H9 (cell line): ENCODE measurements at regions not wholly inside any gene's neighbourhood (a gene's known extent, or its start where the extent isn't known, plus 50 kb on each side); places are given as distances from the start of the nearest gene placed in this dataset.

Experiments
- DNase-seq: peaks from one replicate; pipeline ENCODE4 v3.0.0-alpha.2; 2017
- H2AFZ ChIP-seq: one replicate; pipeline ENCODE4 v1.6.1; 2013; ENCODE audit warnings: mild to moderate bottlenecking, low read length, control low read depth, moderate library complexity
- H2AK5ac ChIP-seq: 2 replicates; pipeline ENCODE4 v1.6.1; 2013; ENCODE audit warnings: low read length, control low read depth, mixed read lengths; ENCODE audit not compliant: insufficient read length
- H2BK120ac ChIP-seq: one replicate; pipeline ENCODE4 v1.6.1; 2013; ENCODE audit warnings: low read depth, mild to moderate bottlenecking, low read length, control low read depth, inconsistent platforms; ENCODE audit not compliant: poor library complexity, severe bottlenecking
- H2BK12ac ChIP-seq: 2 replicates; pipeline ENCODE4 v1.6.1; 2013; ENCODE audit warnings: low read length, control low read depth, mixed read lengths, low read depth; ENCODE audit not compliant: insufficient read length
- H2BK15ac ChIP-seq: 2 replicates; pipeline ENCODE4 v1.6.1; 2013; ENCODE audit warnings: low read depth, low read length, control low read depth
- H2BK20ac ChIP-seq: one replicate; pipeline ENCODE4 v1.6.1; 2013; ENCODE audit warnings: low read depth, mild to moderate bottlenecking, low read length, control low read depth, inconsistent platforms; ENCODE audit not compliant: poor library complexity, severe bottlenecking
- H2BK5ac ChIP-seq: 2 replicates; pipeline ENCODE4 v1.6.1; 2013; ENCODE audit warnings: low read length, control low read depth, mixed read lengths; ENCODE audit not compliant: insufficient read length
- H3K14ac ChIP-seq: 2 replicates; pipeline ENCODE4 v1.6.1; 2013; ENCODE audit warnings: low read length, control low read depth; ENCODE audit not compliant: insufficient read depth
- H3K18ac ChIP-seq: 2 replicates; pipeline ENCODE4 v1.6.1; 2013; ENCODE audit warnings: low read depth, mild to moderate bottlenecking, mixed read lengths, low read length, control low read depth; ENCODE audit not compliant: insufficient read length
- H3K23ac ChIP-seq: 2 replicates; pipeline ENCODE4 v1.6.1; 2013; ENCODE audit warnings: low read length, control low read depth, mixed read lengths, low read depth; ENCODE audit not compliant: insufficient read length
- H3K23me2 ChIP-seq: 2 replicates; pipeline ENCODE4 v1.6.1; 2013; ENCODE audit warnings: low read depth, mild to moderate bottlenecking, mixed read lengths, low read length, control low read depth; ENCODE audit not compliant: insufficient read length, poor library complexity, severe bottlenecking
- H3K27ac ChIP-seq: 2 replicates; pipeline ENCODE4 v1.5.1; 2013; ENCODE audit warnings: low read length, control low read depth, mixed read lengths, low read depth; ENCODE audit not compliant: insufficient read length
- H3K27me3 ChIP-seq: 2 replicates; pipeline ENCODE4 v1.6.1; 2013; ENCODE audit warnings: low read length, control low read depth, inconsistent platforms; ENCODE audit not compliant: insufficient read depth
- H3K4ac ChIP-seq: 2 replicates; pipeline ENCODE4 v1.6.1; 2013; ENCODE audit warnings: low read depth, mild to moderate bottlenecking, control low read depth, inconsistent platforms, low read length, moderate library complexity
- H3K4me1 ChIP-seq: 2 replicates; pipeline ENCODE4 v1.6.1; 2013; ENCODE audit warnings: low read length, control low read depth, inconsistent platforms; ENCODE audit not compliant: insufficient read depth
- H3K4me2 ChIP-seq: 2 replicates; pipeline ENCODE4 v1.6.1; 2013; ENCODE audit warnings: low read length, control low read depth, mixed read lengths; ENCODE audit not compliant: insufficient read length, insufficient read depth
- H3K56ac ChIP-seq: 2 replicates; pipeline ENCODE4 v1.6.1; 2013; ENCODE audit warnings: low read depth, mild to moderate bottlenecking, mixed read lengths, low read length, control low read depth; ENCODE audit not compliant: insufficient read length
- H3K79me1 ChIP-seq: 2 replicates; pipeline ENCODE4 v1.6.1; 2013; ENCODE audit warnings: low read depth, mild to moderate bottlenecking, moderate library complexity, low read length, control low read depth, inconsistent platforms; ENCODE audit not compliant: insufficient read depth, poor library complexity, severe bottlenecking
- H3K79me2 ChIP-seq: 2 replicates; pipeline ENCODE4 v1.6.1; 2013; ENCODE audit warnings: low read length, control low read depth, inconsistent platforms; ENCODE audit not compliant: insufficient read depth
- H3K9ac ChIP-seq: 2 replicates; pipeline ENCODE4 v1.6.1; 2013; ENCODE audit warnings: low read length, control low read depth, mixed read lengths; ENCODE audit not compliant: insufficient read length; ENCODE audit errors: extremely low read depth
- H3K9me3 ChIP-seq: one replicate; pipeline ENCODE4 v1.6.1; 2013; ENCODE audit warnings: low read depth, low read length, inconsistent platforms; ENCODE audit not compliant: control insufficient read depth
- H3T11ph ChIP-seq: one replicate; pipeline ENCODE4 v1.6.1; 2013; ENCODE audit warnings: mild to moderate bottlenecking, low read length, control low read depth, inconsistent platforms
- H4K20me1 ChIP-seq: one replicate; pipeline ENCODE4 v1.6.1; 2013; ENCODE audit not compliant: control insufficient read depth, insufficient read length, insufficient read depth
- H4K5ac ChIP-seq: 2 replicates; pipeline ENCODE4 v1.6.1; 2013; ENCODE audit warnings: low read depth, mild to moderate bottlenecking, mixed read lengths, low read length, control low read depth; ENCODE audit not compliant: insufficient read length
- H4K8ac ChIP-seq: replicated peaks from 2 replicates; pipeline ENCODE4 v1.6.1; 2013; ENCODE audit warnings: low read length, control low read depth, mixed read lengths, low read depth; ENCODE audit not compliant: insufficient read length
- H4K91ac ChIP-seq: 2 replicates; pipeline ENCODE4 v1.6.1; 2013; ENCODE audit warnings: low read depth, mild to moderate bottlenecking, moderate library complexity, mixed read lengths, low read length, control low read depth; ENCODE audit not compliant: insufficient read length
- H3K27ac Mint-ChIP-seq, 3 experiments: 2 replicates in 2 of 3; 3 replicates in 1 of 3; pipeline ENCODE4 v1.8.0; 2020 to 2021; ENCODE audit warnings: mixed read lengths in 3 of 3, mild to moderate bottlenecking in 1 of 3, moderate library complexity in 1 of 3
- H3K27me3 Mint-ChIP-seq: 2 replicates; pipeline ENCODE4 v1.8.0; 2021; ENCODE audit warnings: low read depth, mild to moderate bottlenecking, moderate library complexity, mixed read lengths
- H3K36me3 Mint-ChIP-seq, 3 experiments: 2 replicates in 2 of 3; 3 replicates in 1 of 3; pipeline ENCODE4 v1.8.0; 2020 to 2021; ENCODE audit warnings: low read depth in 3 of 3, mixed read lengths in 3 of 3; ENCODE audit not compliant: insufficient read depth in 1 of 3
- H3K4me1 Mint-ChIP-seq, 2 experiments: 2 replicates each; pipeline ENCODE4 v1.8.0; 2020; ENCODE audit warnings: mixed read lengths in 2 of 2
- H3K4me3 Mint-ChIP-seq, 2 experiments: 2 replicates in 1 of 2; 3 replicates in 1 of 2; pipeline ENCODE4 v1.8.0; 2020 to 2021; ENCODE audit warnings: mild to moderate bottlenecking in 2 of 2, mixed read lengths in 2 of 2, moderate library complexity in 1 of 2
- H3K9me3 Mint-ChIP-seq, 2 experiments: 2 replicates in 1 of 2; 3 replicates in 1 of 2; pipeline ENCODE4 v1.8.0; 2020; ENCODE audit warnings: mild to moderate bottlenecking in 2 of 2, mixed read lengths in 2 of 2, moderate library complexity in 1 of 2
- WGBS: extraction: QIAGEN DNeasy Blood & Tissue Kit; methylation state at CpG from one replicate; pipeline ENCODE4 v1.1.7; 2013; ENCODE audit warnings: missing lambda C conversion rate, low lambda C conversion rate, mixed read lengths; ENCODE audit not compliant: insufficient read length; ENCODE audit errors: extremely low coverage; 5-methylcytosine and 5-hydroxymethylcytosine counted together
- TF ChIP-seq, protein P1 (sequence below): fragments of 200-600 bp; sonication (generic); conservative IDR thresholded peaks from 3 replicates; pipeline ENCODE4 v1.8.0; 2021; ENCODE audit warnings: antibody characterized with exemption, mild to moderate bottlenecking

DNA sequence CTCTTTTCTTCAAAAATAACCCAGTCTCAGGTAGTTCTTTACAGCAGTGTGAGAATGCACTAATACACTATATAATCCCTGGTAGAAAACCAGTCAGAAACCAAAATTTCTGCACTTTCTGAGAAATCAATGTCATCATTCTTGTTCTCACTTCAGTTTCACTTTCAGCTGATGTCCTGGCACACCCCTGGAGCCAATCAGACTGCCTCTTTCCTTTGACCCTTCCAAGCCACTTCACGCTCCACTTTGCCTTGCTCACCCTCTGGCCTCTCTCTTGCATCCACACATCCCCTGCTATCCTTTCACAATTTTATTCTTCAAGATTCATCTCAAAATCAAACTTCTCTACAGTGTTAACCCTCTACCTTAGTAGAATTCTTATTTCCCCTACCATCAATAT is 181.1 kb downstream of the ASCL1 start:
- Histone ChIP-seq H3K23me2 (no peaks in the 10 kb centered on the region), H3K9me3 (no peaks in the 10 kb centered on the region), H3K4me2 (no peak overlapping the region), H2BK120ac (no peak overlapping the region), H3K4me1 (no peaks in the 10 kb centered on the region; the same call in 1 of the 2 replicates), H3K9ac (no peak overlapping the region), H3T11ph (no peak overlapping the region), H4K8ac (no peak overlapping the region), H4K91ac (no peak overlapping the region), H3K79me1 (no peaks in the 10 kb centered on the region), H2BK20ac (no peak overlapping the region), H4K5ac (no peak overlapping the region), H2BK12ac (no peak overlapping the region), H2BK15ac (no peak overlapping the region), H2AK5ac (no peak overlapping the region), H3K79me2 (no peaks in the 10 kb centered on the region), H3K27me3 (no peaks in the 10 kb centered on the region), H3K27ac (no peak overlapping the region), H3K23ac (no peak overlapping the region), H3K18ac (no peak overlapping the region), H2BK5ac (no peak overlapping the region), H2AFZ (no peak overlapping the region), H3K4ac (no peak overlapping the region), H4K20me1 (no peaks in the 10 kb centered on the region), H3K14ac (no peak overlapping the region), H3K56ac (no peak overlapping the region)
- no peak for DNase-seq
- no CpG with 5 or more reads among the region's 1 CpG for WGBS
- peaks cover 0 to 2% (median 0%) of the 10 kb centered on the region in 3 experiments; a peak in 2 of 7 replicates for H3K36me3 Mint-ChIP-seq
- peaks cover 12 to 18% of the 10 kb centered on the region in 2 experiments for H3K4me1 Mint-ChIP-seq
- peaks cover 2 to 3% of the 10 kb centered on the region in 2 experiments; a peak in 3 of 5 replicates for H3K9me3 Mint-ChIP-seq
- H3K4me3 Mint-ChIP-seq: no peak overlapping the region
- TF ChIP-seq, protein P1, sequence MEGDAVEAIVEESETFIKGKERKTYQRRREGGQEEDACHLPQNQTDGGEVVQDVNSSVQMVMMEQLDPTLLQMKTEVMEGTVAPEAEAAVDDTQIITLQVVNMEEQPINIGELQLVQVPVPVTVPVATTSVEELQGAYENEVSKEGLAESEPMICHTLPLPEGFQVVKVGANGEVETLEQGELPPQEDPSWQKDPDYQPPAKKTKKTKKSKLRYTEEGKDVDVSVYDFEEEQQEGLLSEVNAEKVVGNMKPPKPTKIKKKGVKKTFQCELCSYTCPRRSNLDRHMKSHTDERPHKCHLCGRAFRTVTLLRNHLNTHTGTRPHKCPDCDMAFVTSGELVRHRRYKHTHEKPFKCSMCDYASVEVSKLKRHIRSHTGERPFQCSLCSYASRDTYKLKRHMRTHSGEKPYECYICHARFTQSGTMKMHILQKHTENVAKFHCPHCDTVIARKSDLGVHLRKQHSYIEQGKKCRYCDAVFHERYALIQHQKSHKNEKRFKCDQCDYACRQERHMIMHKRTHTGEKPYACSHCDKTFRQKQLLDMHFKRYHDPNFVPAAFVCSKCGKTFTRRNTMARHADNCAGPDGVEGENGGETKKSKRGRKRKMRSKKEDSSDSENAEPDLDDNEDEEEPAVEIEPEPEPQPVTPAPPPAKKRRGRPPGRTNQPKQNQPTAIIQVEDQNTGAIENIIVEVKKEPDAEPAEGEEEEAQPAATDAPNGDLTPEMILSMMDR: no peak
- no peaks in the 10 kb centered on the region for H3K27me3 Mint-ChIP-seq
- H3K27ac Mint-ChIP-seq: no peak overlapping the region; a peak in 1 of 7 replicates
